ENCODE measurements at regions not wholly inside any gene's neighbourhood (a gene's known extent, or its start where the extent isn't known, plus 50 kb on each side); places are given as distances from the start of the nearest gene placed in this dataset.

DNA sequence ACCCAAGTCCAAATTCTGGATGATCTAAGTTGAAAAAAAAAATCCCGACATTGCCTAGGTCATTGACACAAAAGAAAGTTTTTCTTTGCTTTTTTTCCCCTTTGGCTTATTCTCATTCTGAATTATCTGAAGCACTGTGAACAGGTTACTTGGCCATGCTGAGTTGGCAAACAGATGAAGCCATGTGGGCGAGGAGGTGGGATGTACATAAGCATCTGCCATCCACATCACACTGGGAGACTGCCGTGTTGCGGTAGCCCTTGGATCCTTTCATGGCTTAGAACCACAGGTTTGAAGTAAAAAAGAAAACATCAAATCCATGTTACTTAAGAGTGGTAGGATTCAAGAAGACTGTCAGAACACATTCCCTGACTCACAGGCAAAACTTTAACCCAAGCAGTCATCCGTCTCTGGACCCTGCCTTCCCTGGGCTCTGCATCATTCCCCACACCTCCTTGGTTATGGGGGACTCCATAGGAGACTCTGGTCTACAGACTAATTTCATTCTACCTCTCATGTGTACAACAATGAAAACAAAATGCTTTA lies 242.5 kb upstream of the SERP2 start:
- Histone ChIP-seq H3K4me1 (no peaks in the 10 kb centered on the region), H3K27ac (no peak overlapping the region), H3K27me3 (no peaks in the 10 kb centered on the region), H3K36me3 (no peaks in the 10 kb centered on the region), H3K9me3 (no peaks in the 10 kb centered on the region), H3K4me3 (no peak overlapping the region)
- TF ChIP-seq POLR2A (IDR thresholded peaks at IDR 0.05): no peak
- TF ChIP-seq, protein P1, sequence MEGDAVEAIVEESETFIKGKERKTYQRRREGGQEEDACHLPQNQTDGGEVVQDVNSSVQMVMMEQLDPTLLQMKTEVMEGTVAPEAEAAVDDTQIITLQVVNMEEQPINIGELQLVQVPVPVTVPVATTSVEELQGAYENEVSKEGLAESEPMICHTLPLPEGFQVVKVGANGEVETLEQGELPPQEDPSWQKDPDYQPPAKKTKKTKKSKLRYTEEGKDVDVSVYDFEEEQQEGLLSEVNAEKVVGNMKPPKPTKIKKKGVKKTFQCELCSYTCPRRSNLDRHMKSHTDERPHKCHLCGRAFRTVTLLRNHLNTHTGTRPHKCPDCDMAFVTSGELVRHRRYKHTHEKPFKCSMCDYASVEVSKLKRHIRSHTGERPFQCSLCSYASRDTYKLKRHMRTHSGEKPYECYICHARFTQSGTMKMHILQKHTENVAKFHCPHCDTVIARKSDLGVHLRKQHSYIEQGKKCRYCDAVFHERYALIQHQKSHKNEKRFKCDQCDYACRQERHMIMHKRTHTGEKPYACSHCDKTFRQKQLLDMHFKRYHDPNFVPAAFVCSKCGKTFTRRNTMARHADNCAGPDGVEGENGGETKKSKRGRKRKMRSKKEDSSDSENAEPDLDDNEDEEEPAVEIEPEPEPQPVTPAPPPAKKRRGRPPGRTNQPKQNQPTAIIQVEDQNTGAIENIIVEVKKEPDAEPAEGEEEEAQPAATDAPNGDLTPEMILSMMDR (IDR thresholded peaks at IDR 0.05): no peak
- DNase-seq: no peak

DNA sequence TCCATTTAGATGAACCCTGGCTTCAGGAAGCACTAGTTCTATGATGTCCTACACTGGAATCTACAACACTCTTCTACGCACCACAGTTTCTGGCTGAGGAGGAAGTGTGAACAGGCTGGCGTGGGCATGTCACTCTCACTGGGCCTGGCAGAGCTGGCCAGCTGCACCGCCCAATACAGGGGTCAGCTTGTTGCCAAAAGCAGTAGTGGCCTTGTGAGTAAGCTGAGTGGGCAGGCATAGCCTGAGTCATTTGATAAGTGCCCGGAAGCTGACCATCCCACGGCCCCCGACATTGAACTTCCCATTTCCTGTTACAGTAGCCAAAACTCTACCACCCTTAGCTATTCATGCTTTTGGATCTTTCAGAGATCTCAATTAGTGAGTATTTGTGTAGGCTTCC lies 240.9 kb upstream of the SERP2 start:
- Histone ChIP-seq H3K27me3 (no peaks in the 10 kb centered on the region), H3K4me1 (no peaks in the 10 kb centered on the region), H3K36me3 (no peaks in the 10 kb centered on the region), H3K4me3 (no peak overlapping the region), H3K9me3 (no peaks in the 10 kb centered on the region), H3K27ac (peak overlapping the region in 1 of 4 donors; percentile 1)
- TF ChIP-seq, protein P1 (IDR thresholded peaks at IDR 0.05): no peak
- TF ChIP-seq POLR2A (IDR thresholded peaks at IDR 0.05): no peak
- DNase-seq: no peak

DNA sequence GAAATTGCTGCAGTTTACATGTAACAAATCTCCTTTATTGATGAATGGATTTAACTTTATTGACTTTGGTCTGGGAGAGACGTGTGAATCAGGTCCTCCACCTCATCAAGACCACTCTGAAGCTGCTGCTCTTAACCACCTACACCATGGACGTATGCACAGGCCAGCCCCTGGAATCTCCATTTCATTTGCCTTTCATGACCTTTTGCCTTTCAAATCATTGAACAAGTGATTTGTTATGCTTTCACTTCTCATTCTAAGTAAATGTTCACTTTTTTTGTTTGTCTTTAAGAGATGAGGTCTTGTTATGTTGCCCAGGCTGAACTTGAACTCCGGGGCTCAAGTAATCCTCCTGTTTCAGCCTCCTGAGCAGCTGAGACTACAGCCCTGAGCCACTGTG lies 240.0 kb upstream of the SERP2 start:
- no peak for DNase-seq
- no peak overlapping the region for H3K4me3 ChIP-seq
- TF ChIP-seq, protein P1 (IDR thresholded peaks at IDR 0.05): no peak
- TF ChIP-seq POLR2A (IDR thresholded peaks at IDR 0.05): no peak
- H3K9me3 ChIP-seq: no peaks in the 10 kb centered on the region
- H3K27me3 ChIP-seq: no peaks in the 10 kb centered on the region
- no peak overlapping the region for H3K27ac ChIP-seq
- no peaks in the 10 kb centered on the region for H3K36me3 ChIP-seq
- no peaks in the 10 kb centered on the region for H3K4me1 ChIP-seq

DNA sequence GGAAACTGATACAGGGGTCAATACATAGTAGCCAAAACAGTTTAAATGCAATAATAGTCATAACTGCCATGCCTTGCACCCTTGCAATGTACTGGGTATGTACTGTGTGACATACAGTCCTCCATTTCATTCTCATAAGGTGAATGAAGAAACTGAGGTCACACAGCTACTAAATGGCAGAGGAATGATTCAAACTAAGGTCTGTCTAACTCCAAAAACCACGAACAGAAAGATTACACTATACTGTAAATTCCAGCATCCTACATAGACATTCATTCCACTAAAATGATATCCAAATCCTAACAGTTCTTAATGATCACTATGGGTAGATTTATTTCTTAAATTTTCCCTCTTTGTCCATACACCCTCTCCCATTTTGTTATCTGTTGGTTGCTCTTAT lies 238.1 kb upstream of the SERP2 start:
- TF ChIP-seq, protein P1 (IDR thresholded peaks at IDR 0.05): no peak
- TF ChIP-seq POLR2A (IDR thresholded peaks at IDR 0.05): no peak
- H3K27me3 ChIP-seq: no peaks in the 10 kb centered on the region
- no peak overlapping the region for H3K27ac ChIP-seq
- no peak for DNase-seq
- no peaks in the 10 kb centered on the region for H3K9me3 ChIP-seq
- no peak overlapping the region for H3K4me3 ChIP-seq
- no peaks in the 10 kb centered on the region for H3K36me3 ChIP-seq
- no peaks in the 10 kb centered on the region for H3K4me1 ChIP-seq

DNA sequence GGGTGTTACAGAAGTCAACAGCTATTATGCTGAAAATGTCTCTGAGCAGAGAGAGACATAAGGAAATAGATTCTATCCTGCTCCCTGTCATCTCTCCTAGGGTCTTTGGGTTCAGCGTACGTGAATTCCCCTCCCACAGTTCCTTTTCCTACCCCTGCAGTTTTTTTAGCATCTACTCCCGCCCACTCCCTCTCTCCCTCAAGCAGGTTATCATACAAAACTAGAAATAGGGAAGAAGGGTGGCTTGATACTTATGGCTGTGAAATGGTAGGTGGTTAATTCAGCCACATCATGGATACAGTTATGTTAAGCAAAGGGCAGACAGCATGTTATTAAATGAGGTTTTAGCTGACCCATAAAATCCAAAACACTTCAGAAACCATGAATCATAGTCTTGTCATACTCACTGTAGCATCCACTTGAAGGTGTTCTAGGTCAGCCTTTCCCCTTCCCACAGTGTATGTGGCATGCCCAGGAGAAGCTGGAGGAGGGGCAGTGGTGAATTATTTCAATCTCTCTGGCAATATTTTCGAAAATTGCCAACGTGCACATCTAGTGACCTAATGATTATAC lies 236.8 kb upstream of the SERP2 start:
- DNase-seq: no peak
- TF ChIP-seq, protein P1 (IDR thresholded peaks at IDR 0.05): no peak
- no peak for TF ChIP-seq POLR2A (IDR thresholded peaks at IDR 0.05)
- no peaks in the 10 kb centered on the region for H3K27me3 ChIP-seq
- H3K4me3 ChIP-seq: no peak overlapping the region
- no peaks in the 10 kb centered on the region for H3K9me3 ChIP-seq
- peaks cover 0 to 10% (median 2%) of the 10 kb centered on the region in 4 donors for H3K4me1 ChIP-seq
- no peaks in the 10 kb centered on the region for H3K36me3 ChIP-seq
- H3K27ac ChIP-seq: no peak overlapping the region
